ENCODE measurements at regions not wholly inside any gene's neighbourhood (a gene's known extent, or its start where the extent isn't known, plus 50 kb on each side); places are given as distances from the start of the nearest gene placed in this dataset.
"Not testable (repeated sequence)": the region's sequence is repeated elsewhere in the genome, so short reads cannot be mapped to it uniquely, and the experiment has no call there.

DNA sequence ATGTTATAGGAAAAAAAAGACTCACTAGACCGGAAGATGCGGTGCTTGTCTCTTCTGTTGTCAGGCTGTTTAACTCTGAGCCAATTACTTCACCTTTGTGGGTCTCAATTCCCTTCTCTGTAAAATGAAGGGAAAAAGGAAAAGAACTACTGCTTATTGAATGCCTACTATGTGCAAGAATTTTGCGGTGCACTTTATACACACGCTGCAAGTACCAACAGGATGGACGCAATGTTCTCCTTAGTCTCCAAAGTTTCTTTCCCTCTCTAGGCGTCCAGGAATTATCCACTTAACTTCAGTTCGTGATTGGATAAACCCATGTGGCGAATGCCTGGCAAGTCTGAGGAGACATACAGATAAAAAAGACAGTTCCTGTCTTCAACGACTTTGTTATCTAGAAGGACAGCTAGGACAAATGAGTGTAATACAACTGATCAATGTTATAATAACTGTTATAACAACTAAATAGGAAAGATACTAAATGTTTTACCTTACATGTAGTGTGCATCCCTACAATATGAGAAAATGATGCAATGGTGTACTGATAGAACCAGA lies 69.0 kb upstream of the JARID2 start:
- no peak for DNase-seq (ENCODE audit: low read depth)

DNA sequence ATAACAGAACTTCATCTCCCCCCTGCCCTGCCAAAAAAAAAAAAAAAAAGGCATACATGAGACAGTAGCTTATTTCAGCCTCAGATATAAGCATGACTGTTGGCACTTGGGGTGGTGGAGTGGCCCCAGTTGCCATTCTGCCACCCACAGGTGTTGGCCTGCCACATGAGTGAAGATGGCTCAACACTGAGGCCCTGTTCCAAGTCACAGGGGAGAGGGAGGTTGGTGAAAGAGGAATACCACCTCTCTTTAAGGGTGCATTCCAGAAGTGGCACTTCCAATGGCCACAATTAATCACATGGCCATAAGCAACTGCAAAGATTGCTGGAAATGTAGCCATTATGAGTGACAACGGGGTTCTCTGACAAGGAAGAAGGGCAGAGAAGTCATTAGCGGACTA lies 61.9 kb upstream of the JARID2 start:
- DNase-seq (ENCODE audit: low read depth) = no peak

DNA sequence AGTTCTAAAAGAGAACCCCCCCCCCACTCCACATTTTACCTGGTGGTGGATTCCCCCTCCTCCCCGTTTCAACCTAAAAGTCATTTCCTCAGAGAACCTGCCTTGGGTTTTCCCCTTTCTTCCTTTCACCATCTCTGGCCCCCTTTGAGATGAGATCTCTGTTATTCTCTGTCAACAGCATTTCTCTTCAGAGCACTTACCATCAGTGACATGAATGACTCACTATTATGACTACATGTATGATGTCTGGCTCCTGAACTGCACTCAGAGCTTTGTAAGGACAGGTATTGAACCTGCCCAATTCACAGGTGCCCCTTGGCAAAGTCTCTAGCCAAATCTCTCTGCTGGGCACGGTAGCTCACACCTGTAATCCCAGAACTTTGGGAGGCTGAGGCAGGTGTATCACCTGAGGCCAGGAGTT lies 61.4 kb upstream of the JARID2 start:
- no peak for DNase-seq (ENCODE audit: low read depth)

DNA sequence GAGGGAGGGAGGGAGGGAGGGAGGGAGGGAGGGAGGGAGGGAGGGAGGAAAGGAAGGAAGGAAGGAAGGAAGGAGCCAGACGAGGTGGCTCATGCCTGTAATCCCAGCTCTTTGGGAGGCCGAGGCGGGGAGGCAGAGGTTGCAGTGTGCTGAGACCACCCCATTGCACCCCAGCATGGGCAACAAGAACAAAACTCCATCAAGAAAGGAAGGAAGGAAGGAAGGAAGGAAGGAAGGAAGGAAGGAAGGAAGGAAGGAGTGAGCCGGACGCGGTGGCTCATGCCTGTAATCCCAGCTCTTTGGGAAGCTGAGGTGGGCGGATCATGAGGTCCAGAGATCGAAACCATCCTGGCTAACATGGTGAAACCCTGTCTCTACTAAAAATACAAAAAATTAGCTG lies 60.8 kb upstream of the JARID2 start:
- not testable (repeated sequence) for DNase-seq (ENCODE audit: low read depth)

DNA sequence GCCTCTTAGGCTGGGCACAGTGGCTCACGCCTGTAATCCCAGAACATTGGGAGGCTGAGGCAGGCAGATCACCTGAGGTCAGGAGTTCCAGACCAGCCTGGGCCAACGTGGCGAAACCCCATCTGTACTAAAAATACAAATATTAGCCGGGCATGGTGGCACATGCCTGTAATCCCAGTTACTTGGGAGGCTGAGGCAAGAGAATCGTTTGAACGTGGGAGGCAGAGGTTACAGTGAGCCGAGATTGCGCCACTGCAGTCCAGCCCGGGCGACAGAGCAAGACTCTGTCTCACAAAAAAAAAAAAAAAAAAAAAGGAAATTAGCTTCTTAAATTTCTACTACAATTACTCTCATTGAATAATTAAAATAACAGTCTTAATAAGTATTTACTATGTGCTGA lies 52.4 kb upstream of the JARID2 start:
- DNase-seq (ENCODE audit: low read depth) = not testable (repeated sequence)

DNA sequence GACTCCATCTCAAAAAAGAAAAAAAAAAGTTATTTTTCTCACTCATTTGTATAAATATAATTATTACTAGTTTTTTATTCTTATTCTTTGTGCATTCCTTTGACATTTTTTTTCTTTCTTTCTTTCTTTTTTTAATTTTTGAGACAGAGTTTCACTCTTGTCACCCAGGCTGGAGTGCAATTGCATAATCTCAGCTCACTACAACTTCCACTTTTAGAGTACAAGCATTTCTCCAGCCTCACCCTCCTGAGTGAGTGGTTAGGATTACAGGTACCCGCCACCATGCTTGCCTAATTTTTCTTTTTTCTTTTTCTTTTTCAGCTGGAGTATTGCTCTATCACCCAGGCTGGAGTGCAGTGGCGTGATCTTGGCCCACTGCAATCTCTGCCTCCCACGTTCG lies 51.4 kb upstream of the JARID2 start:
- DNase-seq (ENCODE audit: low read depth) = no peak

Data from HS-5 (cell line).